A549 (cell line): ENCODE measurements at regions not wholly inside any gene's neighbourhood (a gene's known extent, or its start where the extent isn't known, plus 50 kb on each side); places are given as distances from the start of the nearest gene placed in this dataset.
A peak's percentile ranks its signal among the peaks of the same experiment; 100 is the strongest.

Experiments used
- ATAC-seq, 2 experiments: fragments of 200-7000 bp in 1 of 2; fragments of >200 bp in 1 of 2; cut with Nextera tagmentation in 1 of 2; cut with Tn5 transposase in 1 of 2; 3 replicates each; pipeline versions ENCODE4 v1.8.0 to v1.9.1; 2018 to 2020; ENCODE audit warnings: mild to moderate bottlenecking in 1 of 2, moderate library complexity in 1 of 2
- CTCF ChIA-PET: fragments of 300-600 bp; sonication (Branson Sonifier 250); formaldehyde crosslinking; extraction: SDS; loops from one replicate; lab custom pipeline; 2021; ENCODE audit warnings: antibody characterized with exemption, inconsistent platforms; lab: Yijun Ruan, JAX
- POLR2A ChIA-PET: fragments of 350-600 bp; formaldehyde crosslinking; extraction: SDS; loops from one replicate; lab custom pipeline; 2021; ENCODE audit warnings: antibody characterized with exemption, inconsistent platforms; lab: Yijun Ruan, JAX
- DNase-seq, 2 experiments: peaks; one replicate each; pipeline versions ENCODE4 v3.0.0 to v3.0.0-alpha.2; 2011 to 2016; ENCODE audit warnings: low read depth in 1 of 2, low spot score in 1 of 2
- FAIRE-seq: peaks from 2 replicates; lab custom pipeline; 2011; peaks lifted over from hg19 to GRCh38; lab: Jason Lieb, UNC
- H3K27ac ChIP-seq, 2 experiments: fragments of >200 bp; sonication (Bioruptor Twin); formaldehyde crosslinking; 3 replicates each; pipeline ENCODE4 v1.5.1; 2016 to 2017
- H3K4me1 ChIP-seq: fragments of >200 bp; sonication (Bioruptor Twin); formaldehyde crosslinking; 3 replicates; pipeline ENCODE4 v1.6.1; 2016
- H3K4me2 ChIP-seq: fragments of >200 bp; sonication (Bioruptor Twin); formaldehyde crosslinking; 3 replicates; pipeline ENCODE4 v1.6.1; 2016
- H3K4me3 ChIP-seq: fragments of >200 bp; sonication (Bioruptor Twin); formaldehyde crosslinking; 3 replicates; pipeline ENCODE4 v1.5.1; 2016
- H3K9me3 ChIP-seq: fragments of >200 bp; sonication (Bioruptor Twin); formaldehyde crosslinking; 3 replicates; pipeline ENCODE4 v1.6.1; 2016
- CBX8 ChIP-seq: fragments of 200-600 bp; sonication (generic); IDR thresholded peaks from 2 replicates; pipeline ENCODE4 v1.6.1; 2016
- CEBPB ChIP-seq, 2 experiments: fragments of >200 bp in 1 of 2; sonication (Bioruptor Twin) in 1 of 2; formaldehyde crosslinking in 1 of 2; IDR thresholded peaks; 2 replicates each; pipeline ENCODE4 v1.6.1; 2012 to 2016
- CHD2 ChIP-seq: fragments of 150-350 bp; IDR thresholded peaks from 2 replicates; pipeline ENCODE4 v1.6.1; 2014; ENCODE audit warnings: low read length; ENCODE audit not compliant: partially characterized antibody
- CHD4 ChIP-seq: fragments of 200-600 bp; sonication (generic); IDR thresholded peaks from 2 replicates; pipeline ENCODE4 v1.6.1; 2016; ENCODE audit warnings: antibody characterized with exemption, mild to moderate bottlenecking, borderline replicate concordance
- EHMT2 ChIP-seq: fragments of 200-600 bp; sonication (generic); IDR thresholded peaks from 2 replicates; pipeline ENCODE4 v1.6.1; 2016; ENCODE audit warnings: antibody characterized with exemption, low read depth, mild to moderate bottlenecking, moderate library complexity
- EP300 ChIP-seq, 2 experiments: fragments of >200 bp; sonication (Bioruptor Twin); formaldehyde crosslinking; IDR thresholded peaks; 2 replicates in 1 of 2; 3 replicates in 1 of 2; pipeline ENCODE4 v1.6.1; 2016 to 2017
- FOXS1 ChIP-seq: fragments of 250-450 bp; sonication (Bioruptor Pico); IDR thresholded peaks from 2 replicates; pipeline ENCODE4 v1.5.0; 2020; ENCODE audit warnings: mild to moderate bottlenecking, moderate library complexity
- HOXB13 ChIP-seq: fragments of 250-450 bp; sonication (Bioruptor Pico); IDR thresholded peaks from 2 replicates; pipeline ENCODE4 v1.5.0; 2020; ENCODE audit warnings: low read depth, mild to moderate bottlenecking, moderate library complexity
- HOXB5 ChIP-seq: fragments of 250-450 bp; sonication (Bioruptor Pico); IDR thresholded peaks from 2 replicates; pipeline ENCODE4 v1.5.0; 2020; ENCODE audit warnings: mild to moderate bottlenecking, moderate library complexity
- KDM1A ChIP-seq: fragments of 200-600 bp; sonication (generic); IDR thresholded peaks from 2 replicates; pipeline ENCODE4 v1.6.1; 2016; ENCODE audit warnings: low read depth, mild to moderate bottlenecking
- MAFK ChIP-seq: fragments of 450-650 bp; IDR thresholded peaks from 2 replicates; pipeline ENCODE4 v1.6.1; 2014; ENCODE audit not compliant: partially characterized antibody
- MAZ ChIP-seq: fragments of 150-350 bp; IDR thresholded peaks from 2 replicates; pipeline ENCODE4 v1.6.1; 2014; ENCODE audit warnings: antibody characterized with exemption, low read depth, low read length, borderline replicate concordance
- MYC ChIP-seq: IDR thresholded peaks from 2 replicates; pipeline ENCODE4 v1.6.1; 2012; ENCODE audit warnings: mild to moderate bottlenecking, inconsistent platforms, low read length, improper control_type of control experiment, borderline replicate concordance
- NFE2L2 ChIP-seq: fragments of 150-350 bp; conservative IDR thresholded peaks from 2 replicates; pipeline ENCODE4 v1.6.1; 2014; ENCODE audit warnings: low read length
- NPAS2 ChIP-seq: fragments of 250-450 bp; sonication (Bioruptor Pico); IDR thresholded peaks from 2 replicates; pipeline ENCODE4 v1.8.0; 2022; ENCODE audit warnings: mild to moderate bottlenecking, moderate library complexity, borderline replicate concordance
- SMC3 ChIP-seq: fragments of >200 bp; sonication (Bioruptor Twin); formaldehyde crosslinking; IDR thresholded peaks from 3 replicates; pipeline ENCODE4 v1.6.1; 2018; ENCODE audit warnings: inconsistent platforms
- TFCP2L1 ChIP-seq: fragments of 250-450 bp; sonication (Bioruptor Pico); IDR thresholded peaks from 2 replicates; pipeline ENCODE4 v1.5.0; 2021; ENCODE audit warnings: mild to moderate bottlenecking
- ZC3H11A ChIP-seq: fragments of 450-650 bp; IDR thresholded peaks from 2 replicates; pipeline ENCODE4 v1.6.1; 2014; ENCODE audit warnings: antibody characterized with exemption, mild to moderate bottlenecking
- WGBS: methylation state at CpG from one replicate; pipeline ENCODE4 v1.1.6; 2017; ENCODE audit errors: missing lambda C conversion rate; 5-methylcytosine and 5-hydroxymethylcytosine counted together
- TF ChIP-seq, protein P1 (sequence below): IDR thresholded peaks from 2 replicates; pipeline ENCODE4 v1.6.1; 2012; ENCODE audit warnings: low read depth, borderline replicate concordance
- TF ChIP-seq, protein P2 (sequence below): fragments of 250-450 bp; sonication (Bioruptor Pico); IDR thresholded peaks from 2 replicates; pipeline ENCODE4 v1.5.0; 2020; ENCODE audit warnings: low read depth, mild to moderate bottlenecking, moderate library complexity
- TF ChIP-seq, protein P3 (sequence below): fragments of 200-600 bp; sonication (generic); IDR thresholded peaks from 2 replicates; pipeline ENCODE4 v1.6.1; 2016; ENCODE audit warnings: antibody characterized with exemption, mild to moderate bottlenecking, moderate library complexity

DNA sequence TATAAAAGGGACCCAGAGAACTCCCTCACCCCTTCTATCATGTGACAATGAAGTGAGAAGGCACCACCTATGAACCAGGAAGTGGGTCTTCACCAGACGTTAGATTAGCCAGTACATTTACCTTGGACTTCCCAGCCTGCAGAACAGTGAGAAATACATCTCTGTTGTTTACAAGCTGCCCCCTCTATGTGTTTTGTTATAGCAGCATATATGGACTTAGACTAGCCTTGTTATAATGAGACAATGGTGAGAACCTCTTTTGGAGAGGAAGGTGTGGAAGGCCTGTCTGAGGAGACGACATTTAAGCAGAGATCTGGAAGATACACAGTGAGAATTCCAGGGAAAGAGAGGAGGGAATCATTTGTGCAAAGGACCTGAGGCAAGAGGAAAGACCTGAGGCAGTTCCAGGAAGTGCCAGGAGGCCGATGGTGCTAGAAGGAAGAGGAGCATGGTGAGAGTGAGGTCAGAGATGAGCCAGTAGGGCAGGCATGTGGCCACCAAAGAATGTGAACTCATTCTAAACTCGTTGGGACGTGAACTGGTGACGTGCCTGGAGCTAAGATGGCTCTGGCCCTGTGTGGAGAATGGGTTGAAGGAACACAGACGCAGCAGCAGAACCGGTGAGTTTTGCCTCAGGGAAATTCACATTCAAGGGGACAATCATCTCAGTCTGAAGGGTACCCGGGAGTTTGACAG lies 98.9 kb upstream of the IRF2BP2 start:
- DNase-seq (no peak), ATAC-seq (no peak)
- no peak overlapping the region for H3K4me2 ChIP-seq
- CTCF ChIA-PET = no interaction called here
- H3K4me3 ChIP-seq = no peak overlapping the region
- 89% methylated on average over 9 of the region's 9 CpGs for WGBS
- no peaks in the 10 kb centered on the region for H3K9me3 ChIP-seq
- no peak for TF ChIP-seq MAFK
- no peak for TF ChIP-seq SMC3
- no peak for TF ChIP-seq NFE2L2
- TF ChIP-seq FOXS1 (CRISPR knock-in tag) = no peak
- no peak for TF ChIP-seq EP300 (IDR thresholded peaks at IDR 0.05)
- TF ChIP-seq, protein P1, sequence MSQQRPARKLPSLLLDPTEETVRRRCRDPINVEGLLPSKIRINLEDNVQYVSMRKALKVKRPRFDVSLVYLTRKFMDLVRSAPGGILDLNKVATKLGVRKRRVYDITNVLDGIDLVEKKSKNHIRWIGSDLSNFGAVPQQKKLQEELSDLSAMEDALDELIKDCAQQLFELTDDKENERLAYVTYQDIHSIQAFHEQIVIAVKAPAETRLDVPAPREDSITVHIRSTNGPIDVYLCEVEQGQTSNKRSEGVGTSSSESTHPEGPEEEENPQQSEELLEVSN = no peak
- TF ChIP-seq, all 56 proteins: peak for 0
- POLR2A ChIA-PET = no interaction called here
- peaks cover 8% of the 10 kb centered on the region; the same call in 1 of the 3 replicates for H3K4me1 ChIP-seq
- H3K27ac ChIP-seq = peak overlapping the region in 1 of 2 experiments; percentile 55; a peak in 1 of 6 replicates
- no peak for FAIRE-seq

DNA sequence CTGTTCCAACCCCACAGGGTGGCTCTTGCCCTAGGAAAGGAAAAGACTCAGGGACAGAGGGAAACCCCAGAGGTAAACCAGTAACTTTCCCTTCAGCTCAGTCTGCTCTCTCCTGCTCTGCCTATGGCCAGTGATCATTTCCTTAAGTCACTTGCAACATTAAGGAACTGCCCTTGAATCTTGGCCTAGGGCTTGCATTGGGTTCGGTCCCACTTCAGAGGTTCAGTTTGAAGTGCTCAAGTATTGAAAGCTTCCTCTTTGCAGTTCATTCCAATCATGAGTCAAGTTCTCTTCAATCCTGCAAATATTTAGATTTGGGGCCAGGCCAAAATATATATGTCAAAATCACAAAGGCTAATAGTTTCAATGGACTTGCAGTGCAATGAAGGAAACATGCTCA lies 97.7 kb upstream of the IRF2BP2 start:
- Histone ChIP-seq H3K9me3 (no peaks in the 10 kb centered on the region), H3K4me3 (no peak overlapping the region), H3K27ac (peak overlapping the region in 1 of 2 experiments; percentile 40; a peak in 1 of 6 replicates), H3K4me1 (peaks cover 8% of the 10 kb centered on the region; the same call in 1 of the 3 replicates), H3K4me2 (no peak overlapping the region)
- WGBS = 81% methylated on average over 1 of the region's 1 CpG
- ATAC-seq = no peak
- ChIA-PET POLR2A (no interaction called here), CTCF (interaction anchor here (0.9 to 1.2 kb wide), 3 partner anchors 8 to 271 kb away, joined by 3 read pairs; no protein-coding TSS in a partner anchor)
- TF ChIP-seq CHD2 = no peak
- no peak for TF ChIP-seq CBX8
- no peak for TF ChIP-seq NPAS2 (CRISPR knock-in tag)
- TF ChIP-seq KDM1A = no peak
- TF ChIP-seq, protein P2, sequence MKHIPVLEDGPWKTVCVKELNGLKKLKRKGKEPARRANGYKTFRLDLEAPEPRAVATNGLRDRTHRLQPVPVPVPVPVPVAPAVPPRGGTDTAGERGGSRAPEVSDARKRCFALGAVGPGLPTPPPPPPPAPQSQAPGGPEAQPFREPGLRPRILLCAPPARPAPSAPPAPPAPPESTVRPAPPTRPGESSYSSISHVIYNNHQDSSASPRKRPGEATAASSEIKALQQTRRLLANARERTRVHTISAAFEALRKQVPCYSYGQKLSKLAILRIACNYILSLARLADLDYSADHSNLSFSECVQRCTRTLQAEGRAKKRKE (CRISPR knock-in tag) = no peak
- no peak for TF ChIP-seq HOXB13 (CRISPR knock-in tag)
- TF ChIP-seq MAFK = no peak
- TF ChIP-seq, protein P3, sequence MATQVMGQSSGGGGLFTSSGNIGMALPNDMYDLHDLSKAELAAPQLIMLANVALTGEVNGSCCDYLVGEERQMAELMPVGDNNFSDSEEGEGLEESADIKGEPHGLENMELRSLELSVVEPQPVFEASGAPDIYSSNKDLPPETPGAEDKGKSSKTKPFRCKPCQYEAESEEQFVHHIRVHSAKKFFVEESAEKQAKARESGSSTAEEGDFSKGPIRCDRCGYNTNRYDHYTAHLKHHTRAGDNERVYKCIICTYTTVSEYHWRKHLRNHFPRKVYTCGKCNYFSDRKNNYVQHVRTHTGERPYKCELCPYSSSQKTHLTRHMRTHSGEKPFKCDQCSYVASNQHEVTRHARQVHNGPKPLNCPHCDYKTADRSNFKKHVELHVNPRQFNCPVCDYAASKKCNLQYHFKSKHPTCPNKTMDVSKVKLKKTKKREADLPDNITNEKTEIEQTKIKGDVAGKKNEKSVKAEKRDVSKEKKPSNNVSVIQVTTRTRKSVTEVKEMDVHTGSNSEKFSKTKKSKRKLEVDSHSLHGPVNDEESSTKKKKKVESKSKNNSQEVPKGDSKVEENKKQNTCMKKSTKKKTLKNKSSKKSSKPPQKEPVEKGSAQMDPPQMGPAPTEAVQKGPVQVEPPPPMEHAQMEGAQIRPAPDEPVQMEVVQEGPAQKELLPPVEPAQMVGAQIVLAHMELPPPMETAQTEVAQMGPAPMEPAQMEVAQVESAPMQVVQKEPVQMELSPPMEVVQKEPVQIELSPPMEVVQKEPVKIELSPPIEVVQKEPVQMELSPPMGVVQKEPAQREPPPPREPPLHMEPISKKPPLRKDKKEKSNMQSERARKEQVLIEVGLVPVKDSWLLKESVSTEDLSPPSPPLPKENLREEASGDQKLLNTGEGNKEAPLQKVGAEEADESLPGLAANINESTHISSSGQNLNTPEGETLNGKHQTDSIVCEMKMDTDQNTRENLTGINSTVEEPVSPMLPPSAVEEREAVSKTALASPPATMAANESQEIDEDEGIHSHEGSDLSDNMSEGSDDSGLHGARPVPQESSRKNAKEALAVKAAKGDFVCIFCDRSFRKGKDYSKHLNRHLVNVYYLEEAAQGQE = no peak
- no peak for TF ChIP-seq MYC
- no peak for DNase-seq
- no peak for FAIRE-seq

DNA sequence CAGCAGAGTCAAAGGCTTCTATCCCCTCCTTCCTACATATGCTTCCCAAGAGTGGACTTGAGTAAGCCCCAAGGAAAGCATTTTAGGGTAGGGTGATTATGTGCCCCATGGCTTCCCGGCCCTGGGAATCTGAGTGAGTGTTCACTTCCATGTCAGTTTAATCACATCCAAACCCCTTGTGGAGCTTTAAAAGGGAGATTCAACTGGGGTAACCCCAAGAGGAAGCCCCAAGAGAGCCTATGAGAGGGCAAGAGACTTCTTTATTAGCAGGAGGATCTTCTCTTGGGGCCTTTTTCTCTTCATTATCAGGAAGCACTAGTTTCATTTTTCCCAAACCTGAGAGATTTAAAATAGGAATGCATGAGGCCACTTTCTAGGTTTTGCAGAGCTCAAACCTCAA lies 97.0 kb upstream of the IRF2BP2 start:
- no peak overlapping the region for H3K4me3 ChIP-seq
- DNase-seq (no peak), ATAC-seq (no peak), FAIRE-seq (no peak)
- ChIA-PET CTCF (interaction anchor here (0.9 to 1.2 kb wide), 3 partner anchors 9 to 271 kb away, joined by 3 read pairs; no protein-coding TSS in a partner anchor), POLR2A (no interaction called here)
- H3K9me3 ChIP-seq = no peaks in the 10 kb centered on the region
- no peak for TF ChIP-seq EHMT2
- TF ChIP-seq CEBPB (IDR thresholded peaks at IDR 0.05) = no peak
- no peak for TF ChIP-seq NPAS2 (CRISPR knock-in tag)
- no peak for TF ChIP-seq ZC3H11A
- no peak for TF ChIP-seq HOXB5 (CRISPR knock-in tag)
- no peak for TF ChIP-seq CBX8
- no peak for TF ChIP-seq NFE2L2
- no peak for TF ChIP-seq TFCP2L1 (CRISPR knock-in tag)
- no peak for TF ChIP-seq CHD4
- no peak for TF ChIP-seq MAZ
- H3K4me1 ChIP-seq = peaks cover 8% of the 10 kb centered on the region; the same call in 1 of the 3 replicates
- 93% methylated on average over 1 of the region's 1 CpG for WGBS
- peak overlapping the region in 1 of 2 experiments; percentile 40; a peak in 2 of 6 replicates for H3K27ac ChIP-seq
- no peak overlapping the region for H3K4me2 ChIP-seq
